IPS DF 6.9 (cell line): ENCODE measurements at regions not wholly inside any gene's neighbourhood (a gene's known extent, or its start where the extent isn't known, plus 50 kb on each side); places are given as distances from the start of the nearest gene placed in this dataset.
"Not testable (repeated sequence)": the region's sequence is repeated elsewhere in the genome, so short reads cannot be mapped to it uniquely, and the experiment has no call there.

Experiments
- DNase-seq: peaks from one replicate; pipeline ENCODE4 v3.0.0-alpha.2; 2013; ENCODE audit warnings: low read depth, low spot score
- H3K27ac ChIP-seq: one replicate; pipeline ENCODE4 v1.5.1; 2013; ENCODE audit warnings: low read length, control low read depth
- H3K27me3 ChIP-seq: 2 replicates; pipeline ENCODE4 v1.6.1; 2013; ENCODE audit warnings: mild to moderate bottlenecking, low read length; ENCODE audit not compliant: control insufficient read depth, insufficient read depth
- H3K36me3 ChIP-seq: 2 replicates; pipeline ENCODE4 v1.6.1; 2013; ENCODE audit warnings: low read length; ENCODE audit not compliant: control insufficient read depth, insufficient read depth
- H3K4me1 ChIP-seq: 2 replicates; pipeline ENCODE4 v1.6.1; 2013; ENCODE audit warnings: low read length; ENCODE audit not compliant: control insufficient read depth, insufficient read depth
- H3K4me3 ChIP-seq: 2 replicates; pipeline ENCODE4 v1.5.1; 2013; ENCODE audit warnings: mild to moderate bottlenecking, low read length
- H3K9me3 ChIP-seq: 2 replicates; pipeline ENCODE4 v1.6.1; 2013; ENCODE audit warnings: low read length, inconsistent platforms; ENCODE audit not compliant: control insufficient read depth, insufficient read depth
- WGBS: extraction: QIAGEN DNeasy Blood & Tissue Kit; methylation state at CpG from one replicate; pipeline ENCODE4 v1.1.7; 2013; ENCODE audit warnings: mixed read lengths, missing lambda C conversion rate; ENCODE audit not compliant: insufficient read length, insufficient coverage; 5-methylcytosine and 5-hydroxymethylcytosine counted together

GRCh38 chr4:19236473-19236872 lies 1015.2 kb upstream of the SLIT2 start:
- no CpG with 5 or more reads among the region's 2 CpGs for WGBS

DNA sequence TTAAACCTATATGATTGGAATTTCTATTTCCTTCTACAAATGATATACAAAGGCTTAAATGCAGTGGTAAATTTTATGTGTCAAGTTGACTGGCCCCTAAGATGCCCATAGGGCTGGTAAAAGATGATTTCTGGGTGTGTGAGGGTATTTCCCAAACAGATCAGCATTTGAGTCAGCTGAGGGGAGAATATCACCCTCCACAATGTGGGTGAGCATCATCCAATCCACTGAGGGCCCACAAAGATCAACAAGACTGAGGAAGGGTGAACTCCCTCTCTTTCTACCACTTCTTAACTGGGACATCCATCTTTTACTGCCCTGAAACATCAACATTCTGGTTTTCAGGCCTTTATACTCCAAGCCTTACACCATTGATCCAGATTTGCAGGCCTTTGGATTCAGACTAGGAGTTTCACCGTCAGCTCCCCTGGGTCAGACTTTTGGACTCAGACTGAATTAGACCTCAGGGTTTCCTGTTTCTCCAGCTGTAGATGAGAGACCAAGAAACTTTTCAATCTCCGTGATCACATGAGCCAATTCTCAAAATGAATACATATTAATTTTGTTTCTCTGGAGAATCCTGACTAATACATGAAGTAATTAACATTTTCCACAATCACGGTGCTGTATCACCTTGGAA lies 1020.7 kb upstream of the SLIT2 start:
- Histone ChIP-seq H3K4me1 (no peaks in the 10 kb centered on the region), H3K4me3 (no peak overlapping the region), H3K27ac (no peak overlapping the region), H3K27me3 (no peaks in the 10 kb centered on the region), H3K36me3 (no peaks in the 10 kb centered on the region), H3K9me3 (no peaks in the 10 kb centered on the region)
- no CpG with 5 or more reads among the region's 3 CpGs for WGBS
- DNase-seq, result no peak

More at GRCh38 chr4:19236473-19236872, 1015.2 kb upstream of the SLIT2 start:
- no peak overlapping the region for H3K4me3 ChIP-seq
- no peaks in the 10 kb centered on the region for H3K27me3 ChIP-seq
- H3K36me3 ChIP-seq, result no peaks in the 10 kb centered on the region
- DNase-seq, result no peak
- no peaks in the 10 kb centered on the region for H3K4me1 ChIP-seq
- H3K27ac ChIP-seq, result no peak overlapping the region
- H3K9me3 ChIP-seq, result no peaks in the 10 kb centered on the region

- no peak overlapping the region for H3K27ac ChIP-seq
- no peak overlapping the region for H3K4me3 ChIP-seq
- H3K36me3 ChIP-seq, result no peaks in the 10 kb centered on the region
- H3K27me3 ChIP-seq, result no peaks in the 10 kb centered on the region
- no peaks in the 10 kb centered on the region for H3K4me1 ChIP-seq
- no peaks in the 10 kb centered on the region for H3K9me3 ChIP-seq
- WGBS, result no CpG with 5 or more reads among the region's 4 CpGs
- no peak for DNase-seq
Observed at GRCh38 chr4:19227701-19228100, 1024.0 kb upstream of the SLIT2 start.

DNA sequence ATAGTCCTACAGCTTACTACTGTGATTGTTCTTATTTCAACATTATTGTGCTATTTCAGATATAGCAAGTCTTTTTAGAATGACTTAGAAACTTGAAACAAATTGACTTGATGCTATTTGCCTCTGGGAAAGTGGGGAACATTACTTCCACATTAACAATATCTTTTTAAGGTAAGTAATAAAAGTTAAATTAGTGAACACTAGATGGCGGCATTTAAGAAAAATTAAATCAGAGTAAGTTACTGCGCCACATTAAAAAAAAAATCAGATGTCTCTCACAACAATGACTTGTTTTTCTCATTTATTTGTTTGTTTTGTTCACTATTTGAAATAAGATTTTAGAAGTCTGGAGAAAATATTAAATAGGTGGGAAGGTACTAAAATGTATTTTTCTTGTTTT lies 1026.9 kb upstream of the SLIT2 start:
- Histone ChIP-seq H3K4me3 (no peak overlapping the region), H3K27ac (no peak overlapping the region), H3K27me3 (no peaks in the 10 kb centered on the region), H3K4me1 (no peaks in the 10 kb centered on the region), H3K36me3 (no peaks in the 10 kb centered on the region), H3K9me3 (no peaks in the 10 kb centered on the region)
- WGBS, result no CpG with 5 or more reads among the region's 2 CpGs
- no peak for DNase-seq

DNA sequence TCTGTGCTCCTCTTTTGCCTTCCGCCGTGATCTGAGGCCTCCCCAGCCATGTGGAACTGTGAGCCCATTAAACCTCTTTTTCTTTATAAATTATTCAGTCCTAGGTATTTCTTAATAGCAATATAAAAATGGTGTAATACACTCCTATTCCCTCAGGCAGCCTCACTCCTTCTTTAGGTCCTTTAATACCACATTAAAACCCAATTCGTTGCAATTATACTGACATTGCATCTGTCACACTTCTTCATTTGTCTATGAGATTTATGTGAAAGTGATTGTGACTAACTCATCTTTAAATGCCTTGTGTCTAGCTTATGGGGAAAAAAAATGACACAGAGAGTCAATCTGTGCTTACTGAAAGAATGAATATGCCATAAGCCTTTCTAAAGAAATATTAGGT lies 1035.2 kb upstream of the SLIT2 start:
- Histone ChIP-seq H3K27me3 (no peaks in the 10 kb centered on the region), H3K4me3 (no peak overlapping the region), H3K4me1 (no peaks in the 10 kb centered on the region), H3K9me3 (no peaks in the 10 kb centered on the region), H3K36me3 (no peaks in the 10 kb centered on the region), H3K27ac (no peak overlapping the region)
- no CpG with 5 or more reads among the region's 3 CpGs for WGBS
- no peak for DNase-seq

GRCh38 chr4:19214591-19215186 lies 1037.0 kb upstream of the SLIT2 start:
- DNase-seq, result no peak
- WGBS, result no CpG with 5 or more reads among the region's 4 CpGs
- no peaks in the 10 kb centered on the region for H3K9me3 ChIP-seq
- no peaks in the 10 kb centered on the region for H3K36me3 ChIP-seq
- H3K4me3 ChIP-seq, result no peak overlapping the region
- H3K4me1 ChIP-seq, result no peaks in the 10 kb centered on the region
- no peaks in the 10 kb centered on the region for H3K27me3 ChIP-seq
- H3K27ac ChIP-seq, result no peak overlapping the region

GRCh38 chr4:19213388-19213787 lies 1038.3 kb upstream of the SLIT2 start:
- no peaks in the 10 kb centered on the region for H3K4me1 ChIP-seq
- H3K4me3 ChIP-seq, result no peak overlapping the region
- no peaks in the 10 kb centered on the region for H3K27me3 ChIP-seq
- H3K27ac ChIP-seq, result no peak overlapping the region
- H3K36me3 ChIP-seq, result no peaks in the 10 kb centered on the region
- no CpG with 5 or more reads among the region's 3 CpGs for WGBS
- H3K9me3 ChIP-seq, result no peaks in the 10 kb centered on the region
- DNase-seq, result no peak

DNA sequence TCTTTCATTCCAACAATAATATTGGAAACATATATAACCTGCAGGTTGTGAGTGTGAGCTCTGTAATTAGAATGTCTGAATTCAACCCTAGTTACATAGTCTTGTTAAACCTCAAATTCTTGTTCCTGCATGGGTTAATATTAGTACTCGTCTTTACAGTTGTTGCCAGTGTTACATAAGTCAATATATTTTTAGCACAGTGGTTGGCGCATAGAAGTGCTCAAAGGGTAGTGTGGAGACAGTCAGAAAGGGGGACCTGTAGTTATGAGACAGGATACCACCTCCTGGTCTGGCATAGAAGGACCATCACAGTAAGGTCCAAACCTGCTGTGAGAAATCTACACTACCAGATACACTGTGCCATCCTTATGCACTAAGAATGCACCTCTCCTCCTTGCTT lies 1045.9 kb upstream of the SLIT2 start:
- DNase-seq, result no peak
- Histone ChIP-seq H3K4me1 (no peaks in the 10 kb centered on the region), H3K36me3 (no peaks in the 10 kb centered on the region), H3K9me3 (no peaks in the 10 kb centered on the region), H3K27ac (no peak overlapping the region), H3K27me3 (no peaks in the 10 kb centered on the region), H3K4me3 (no peak overlapping the region)
- no CpG with 5 or more reads among the region's 2 CpGs for WGBS

DNA sequence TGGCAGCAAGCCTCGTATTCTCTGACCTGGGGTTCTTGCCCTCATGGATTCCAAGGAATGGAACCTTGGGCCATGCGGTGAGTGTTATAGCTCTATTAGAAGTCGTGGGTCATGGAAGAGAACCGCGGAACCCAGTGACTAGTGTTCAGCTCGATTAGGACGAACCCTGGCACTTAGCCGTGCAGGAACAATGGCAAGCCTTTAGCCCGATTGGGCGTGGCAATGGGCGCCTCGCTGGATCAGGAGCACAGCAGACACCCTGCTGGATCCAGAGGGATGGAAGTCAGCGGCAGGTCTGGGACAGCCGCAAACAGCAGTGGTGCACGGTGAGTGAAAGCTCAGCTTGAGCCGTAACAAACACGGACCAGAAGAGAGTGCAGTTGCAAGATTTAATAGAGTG lies 1053.9 kb upstream of the SLIT2 start:
- not testable (repeated sequence) for H3K36me3 ChIP-seq, H3K4me3 ChIP-seq, H3K27me3 ChIP-seq, DNase-seq, H3K4me1 ChIP-seq, H3K27ac ChIP-seq, H3K9me3 ChIP-seq
- whole genome bisulfite sequencing, result no CpG with 5 or more reads among the region's 17 CpGs

- no CpG with 5 or more reads among the region's 2 CpGs for WGBS
- Histone ChIP-seq H3K9me3 (no peaks in the 10 kb centered on the region), H3K4me1 (no peaks in the 10 kb centered on the region), H3K27me3 (no peaks in the 10 kb centered on the region), H3K36me3 (no peaks in the 10 kb centered on the region), H3K27ac (peak overlapping the region; percentile 87), H3K4me3 (no peak overlapping the region)
- DNase-seq, result peak; percentile 77
Observed at GRCh38 chr4:19195696-19196095, 1056.0 kb upstream of the SLIT2 start.

DNA sequence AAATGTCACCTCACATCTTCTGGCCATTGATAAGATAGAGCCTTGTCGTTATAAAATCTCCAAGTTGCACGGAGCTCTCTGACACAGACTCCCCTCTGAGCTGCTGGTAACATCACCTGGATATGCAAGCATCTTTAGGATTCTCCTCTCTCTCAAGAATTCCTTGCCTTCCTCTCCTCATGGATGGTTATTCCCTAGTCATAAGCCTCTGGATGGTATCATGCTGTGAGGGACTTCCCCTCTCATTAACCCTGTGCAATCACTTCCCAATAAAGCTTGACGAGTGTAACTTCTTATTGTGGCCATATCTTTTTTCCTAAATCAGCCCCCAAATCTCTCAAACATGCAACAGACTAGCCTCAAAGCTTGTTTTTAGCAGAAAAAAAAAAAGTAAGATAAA lies 1057.0 kb upstream of the SLIT2 start:
- no peak overlapping the region for H3K27ac ChIP-seq
- no peaks in the 10 kb centered on the region for H3K27me3 ChIP-seq
- no peaks in the 10 kb centered on the region for H3K4me1 ChIP-seq
- DNase-seq, result peak; percentile 52
- H3K36me3 ChIP-seq, result no peaks in the 10 kb centered on the region
- no peak overlapping the region for H3K4me3 ChIP-seq
- no peaks in the 10 kb centered on the region for H3K9me3 ChIP-seq
- WGBS, result no CpG with 5 or more reads among the region's 3 CpGs
